Stimulated activated CD4-positive, alpha-beta T cell treated with anti-CD3 and anti-CD28 coated beads, Interleukin-12 subunit alpha, Interleukin-12 subunit beta, amount 100 ng/mL, for 4 hours (primary cell): ENCODE measurements at regions not wholly inside any gene's neighbourhood (a gene's known extent, or its start where the extent isn't known, plus 50 kb on each side); places are given as distances from the start of the nearest gene placed in this dataset.
"Not testable (repeated sequence)": the region's sequence is repeated elsewhere in the genome, so short reads cannot be mapped to it uniquely, and the experiment has no call there.

Experiments used
- DNase-seq: peaks from one replicate; pipeline ENCODE4 v3.0.0-alpha.2; 2020

DNA sequence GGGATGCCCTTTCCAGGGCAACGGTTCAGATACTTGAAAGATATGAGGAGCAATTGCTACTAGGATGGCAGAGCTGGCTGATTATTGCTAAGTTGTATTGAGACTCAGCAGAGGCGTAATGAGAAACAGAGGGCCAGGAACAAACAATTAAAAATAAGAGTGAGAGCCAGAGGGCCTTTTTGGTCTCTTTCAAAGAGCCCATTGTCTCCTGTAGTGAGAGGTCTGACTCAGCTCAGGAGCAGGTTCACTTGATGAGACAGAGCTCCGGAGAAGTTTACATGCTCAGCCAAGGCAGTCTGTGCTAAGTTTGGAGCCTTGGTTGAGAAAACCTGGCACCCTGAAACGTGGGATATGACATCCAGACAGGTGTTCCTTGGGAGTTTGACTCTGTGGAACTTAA, 303.9 kb upstream of the DLGAP1 start:
- DNase-seq: no peak

GRCh38 chr18:4755848-4756247, 300.7 kb upstream of the DLGAP1 start:
- DNase-seq: no peak

- not testable (repeated sequence) for DNase-seq
Observed at GRCh38 chr18:4753151-4753550, 298.0 kb upstream of the DLGAP1 start.

DNA sequence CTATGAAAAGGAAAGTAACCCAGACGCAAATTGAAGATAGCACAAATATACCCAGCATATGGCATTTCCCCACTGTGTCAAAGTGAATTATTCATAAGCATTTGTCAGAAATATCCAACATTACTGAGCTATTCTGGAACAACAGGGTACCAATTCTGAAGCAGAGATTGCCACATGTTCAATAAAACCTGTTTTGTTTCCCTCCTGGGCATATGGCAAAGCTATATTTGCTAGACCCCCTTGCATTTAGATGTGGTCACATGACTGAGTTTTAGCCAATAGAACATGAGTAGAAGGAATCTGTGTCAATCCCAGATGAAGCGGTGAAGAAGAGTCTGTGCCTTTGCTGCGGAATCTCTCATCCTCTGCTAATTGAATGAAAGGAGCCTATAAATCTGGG, 296.4 kb upstream of the DLGAP1 start:
- no peak for DNase-seq

- no peak for DNase-seq
Observed at GRCh38 chr18:4750393-4751346, 295.6 kb upstream of the DLGAP1 start.

- no peak for DNase-seq
Observed at GRCh38 chr18:4748975-4749374, 293.9 kb upstream of the DLGAP1 start.

DNA sequence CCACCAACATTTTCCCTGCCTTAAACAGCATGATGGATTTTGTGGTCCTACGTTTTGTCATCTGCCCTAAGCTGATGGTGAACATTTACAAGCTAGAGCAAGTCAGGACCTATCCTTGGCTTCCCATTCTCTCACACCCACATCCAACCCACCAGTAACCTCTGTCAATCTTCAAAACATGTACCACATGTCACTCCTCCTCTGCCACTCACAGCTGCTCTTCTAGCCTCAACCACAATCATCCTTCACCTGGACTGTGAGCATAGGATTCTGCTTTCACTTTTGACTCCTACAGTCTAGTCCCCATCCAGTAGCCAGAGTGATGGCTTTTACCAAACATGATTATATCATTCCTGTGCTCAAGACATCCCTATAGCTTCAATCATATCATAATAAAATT, 279.8 kb upstream of the DLGAP1 start:
- no peak for DNase-seq

GRCh38 chr18:4734021-4734420, 278.9 kb upstream of the DLGAP1 start:
- no peak for DNase-seq

- no peak for DNase-seq
Observed at GRCh38 chr18:4721545-4721944, 266.4 kb upstream of the DLGAP1 start.

- DNase-seq: no peak
Observed at GRCh38 chr18:4720518-4720917, 265.4 kb upstream of the DLGAP1 start.

GRCh38 chr18:4705894-4706293, 250.8 kb upstream of the DLGAP1 start:
- no peak for DNase-seq

- no peak for DNase-seq
Observed at GRCh38 chr18:4704781-4705180, 249.7 kb upstream of the DLGAP1 start.

GRCh38 chr18:4691836-4692235, 236.7 kb upstream of the DLGAP1 start:
- DNase-seq: no peak

GRCh38 chr18:4678685-4679084, 223.6 kb upstream of the DLGAP1 start:
- DNase-seq: not testable (repeated sequence)

DNA sequence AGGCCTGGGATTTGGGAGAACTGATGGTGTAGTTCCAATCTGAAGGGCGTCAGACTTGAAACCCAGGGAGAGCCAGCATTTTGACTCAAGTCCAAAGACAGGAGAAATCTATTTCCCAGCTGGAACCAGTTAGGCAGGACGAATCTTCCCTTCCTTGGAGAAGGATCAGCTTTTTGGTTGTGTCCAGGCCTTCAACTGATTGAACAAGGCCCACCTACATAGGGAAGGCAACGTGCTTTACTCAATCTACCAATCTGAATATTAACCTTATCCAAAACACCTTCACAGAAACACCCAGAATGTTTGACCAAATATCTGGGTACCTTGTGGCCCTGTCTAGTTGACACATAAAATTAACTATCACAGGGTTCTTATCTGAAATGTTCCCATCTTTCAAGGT, 221.9 kb upstream of the DLGAP1 start:
- DNase-seq: no peak

GRCh38 chr18:4672162-4672561, 217.1 kb upstream of the DLGAP1 start:
- no peak for DNase-seq

DNA sequence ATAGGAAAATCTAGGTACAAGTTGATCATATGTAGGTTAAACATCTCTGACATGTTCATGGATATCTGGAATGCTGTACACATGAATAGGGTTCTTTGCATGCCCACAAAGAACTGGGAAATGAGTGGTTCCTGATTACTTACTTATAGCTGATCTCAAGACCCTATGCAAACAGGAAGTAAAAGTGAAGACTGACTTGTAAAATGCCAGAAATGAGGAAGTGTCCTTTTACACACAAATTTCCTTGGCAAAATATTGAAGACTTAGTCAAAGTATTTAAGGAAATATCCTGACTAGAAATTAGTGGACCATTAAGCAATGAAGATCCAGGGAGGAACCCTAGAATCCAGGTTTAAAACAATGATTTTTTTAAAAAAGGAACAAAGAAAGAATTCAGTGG, 203.7 kb upstream of the DLGAP1 start:
- no peak for DNase-seq

DNA sequence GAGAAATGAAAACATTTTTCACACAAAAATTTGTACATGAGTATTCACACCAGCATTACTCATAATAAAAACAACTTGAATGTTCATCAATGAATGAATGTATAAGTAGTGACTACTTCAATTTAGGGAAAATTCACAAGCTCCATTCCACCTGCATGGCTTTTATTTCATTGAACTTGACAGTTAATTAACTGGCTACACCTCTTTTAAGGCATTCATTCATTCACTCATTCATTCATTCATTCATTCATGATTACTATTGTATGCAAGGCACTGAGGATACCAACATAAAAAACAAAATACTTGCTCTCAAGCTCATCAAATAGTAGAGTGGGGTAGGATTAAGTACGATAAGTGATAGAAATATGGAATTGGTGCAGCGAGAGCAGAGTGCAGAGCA, 198.3 kb upstream of the DLGAP1 start:
- DNase-seq: no peak

DNA sequence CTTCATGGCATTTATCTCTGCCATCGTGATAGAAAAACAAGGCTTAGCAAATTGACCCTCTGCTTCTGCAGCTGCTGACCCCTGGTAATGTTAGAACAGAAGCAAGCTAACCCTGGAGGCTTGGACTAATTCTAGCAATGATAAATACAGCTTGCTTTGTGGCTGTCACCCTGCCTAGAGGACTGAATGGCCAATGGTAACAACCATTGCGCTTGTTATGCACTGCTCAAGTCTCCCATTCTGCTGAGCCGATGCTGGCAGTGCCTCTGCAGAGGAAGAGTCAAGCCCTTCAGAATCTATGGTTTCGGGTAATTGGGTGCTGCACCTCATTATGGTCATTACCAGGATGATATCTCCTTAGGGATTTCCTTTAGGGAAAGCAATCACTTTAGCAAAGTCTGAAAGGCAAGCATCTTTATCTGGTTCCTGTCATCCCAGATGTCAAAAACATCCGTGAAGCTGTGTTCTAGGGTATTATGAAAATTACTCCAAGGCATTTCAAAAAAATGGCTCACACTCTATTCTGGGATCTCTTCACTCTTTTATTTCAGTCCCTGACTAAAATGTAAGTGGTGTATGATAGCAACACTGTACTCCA, 186.8 kb upstream of the DLGAP1 start:
- DNase-seq: no peak

- DNase-seq: no peak
Observed at GRCh38 chr18:4640349-4641012, 185.4 kb upstream of the DLGAP1 start.

GRCh38 chr18:4639628-4640310, 184.7 kb upstream of the DLGAP1 start:
- no peak for DNase-seq

GRCh38 chr18:4638680-4639079, 183.6 kb upstream of the DLGAP1 start:
- DNase-seq: no peak

GRCh38 chr18:4637876-4638275, 182.8 kb upstream of the DLGAP1 start:
- DNase-seq: no peak
